Adrenal gland (tissue), 5 donors: ENCODE measurements at regions not wholly inside any gene's neighbourhood (a gene's known extent, or its start where the extent isn't known, plus 50 kb on each side); places are given as distances from the start of the nearest gene placed in this dataset.

Source experiments
- CTCF ChIP-seq, 6 experiments: fragments of 450-650 bp in 4 of 6; fragments of 200-600 bp in 2 of 6; sonication (generic) in 1 of 6; IDR thresholded peaks; 1 replicate in 5 of 6; 2 replicates in 1 of 6; pipeline versions ENCODE4 v1.5.1 to v1.8.0; 2016 to 2021; ENCODE audit warnings: antibody characterized with exemption in 6 of 6, mild to moderate bottlenecking in 2 of 6, moderate library complexity in 1 of 6
- POLR2A ChIP-seq, 2 donors: fragments of 450-650 bp; IDR thresholded peaks; one replicate each; pipeline ENCODE4 v1.6.1; 2017; ENCODE audit warnings: antibody characterized with exemption in 2 of 2, mild to moderate bottlenecking in 2 of 2, moderate library complexity in 1 of 2
- donor health status: DM: no; HTN: no; CAD: no.

- TF ChIP-seq CTCF (IDR thresholded peaks at IDR 0.05), result no peak
- no peak for TF ChIP-seq POLR2A (IDR thresholded peaks at IDR 0.05)
These were observed 120.0 kb upstream of the ZNF644 start for GRCh38 chr1:91141858-91142257.
